Activated gamma-delta T cell treated with Interleukin-2 at 50 U/mL for 16 hours (primary cell): ENCODE measurements at regions not wholly inside any gene's neighbourhood (a gene's known extent, or its start where the extent isn't known, plus 50 kb on each side); places are given as distances from the start of the nearest gene placed in this dataset.
"Not testable (repeated sequence)": the region's sequence is repeated elsewhere in the genome, so short reads cannot be mapped to it uniquely, and the experiment has no call there.

ENCODE experiments used
- DNase-seq: peaks from one replicate; pipeline ENCODE4 v3.0.0-alpha.2; 2020

GRCh38 chr5:58009754-58010153 lies 450.1 kb downstream of the PLK2 start:
- DNase-seq: no peak

DNA sequence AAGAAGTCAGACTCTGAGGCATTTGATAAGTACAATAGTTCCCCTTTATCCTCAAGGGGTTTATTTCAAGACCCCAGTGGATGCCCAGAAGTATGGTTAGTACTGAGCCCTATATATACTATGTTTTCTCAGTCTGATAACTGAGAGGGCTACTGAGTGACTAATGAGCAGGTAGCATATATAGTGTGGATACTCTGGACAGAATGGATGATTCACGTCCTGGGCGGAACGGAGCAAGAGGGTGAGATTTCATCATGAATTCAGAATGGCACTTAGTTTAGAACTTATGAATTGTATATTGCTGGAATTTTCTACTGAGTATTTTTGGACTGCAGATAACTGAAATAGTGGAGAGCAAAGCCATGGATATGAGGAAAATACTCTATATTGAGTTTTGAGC lies 457.6 kb downstream of the PLK2 start:
- no peak for DNase-seq

GRCh38 chr5:57993866-57994265 lies 466.0 kb downstream of the PLK2 start:
- DNase-seq: no peak

DNA sequence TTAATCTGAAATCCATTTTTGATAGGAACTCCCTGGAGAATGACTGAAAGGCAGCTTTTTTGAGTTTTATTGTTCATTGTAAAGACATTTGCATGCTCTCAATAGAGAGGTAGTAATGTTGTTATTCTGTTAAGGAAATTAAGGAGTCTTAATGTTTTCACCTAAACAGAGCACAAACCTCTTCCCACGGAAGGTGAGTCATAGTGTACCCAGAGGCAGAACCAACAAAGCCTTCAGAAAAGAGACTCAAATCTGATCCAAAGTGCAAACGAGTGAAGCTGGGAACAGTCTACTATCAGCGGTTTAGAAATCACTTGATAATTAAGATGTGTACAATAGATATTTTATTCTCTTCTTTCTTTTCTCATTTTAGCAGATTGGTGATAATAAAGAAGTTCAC lies 470.5 kb downstream of the PLK2 start:
- DNase-seq: no peak

DNA sequence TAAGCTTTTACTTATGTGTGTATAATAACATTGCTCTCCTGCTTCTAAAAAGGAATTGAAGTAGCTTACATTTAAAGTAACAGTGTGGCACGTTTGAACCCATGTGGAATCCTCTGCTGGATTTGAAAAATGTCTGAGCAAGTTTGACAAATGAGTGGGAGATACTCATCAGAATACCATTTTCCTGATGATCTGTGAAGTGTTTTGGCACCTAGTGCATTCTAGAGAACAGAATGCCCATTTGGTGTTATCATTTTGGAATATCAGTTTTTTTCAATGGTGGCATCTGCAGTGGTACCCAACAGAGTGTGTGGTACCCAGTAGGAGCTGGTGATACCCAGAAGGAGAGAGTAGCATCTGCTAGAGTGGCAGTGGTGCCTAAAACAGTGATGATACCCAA lies 471.1 kb downstream of the PLK2 start:
- no peak for DNase-seq

GRCh38 chr5:57987552-57987951 lies 472.3 kb downstream of the PLK2 start:
- no peak for DNase-seq

DNA sequence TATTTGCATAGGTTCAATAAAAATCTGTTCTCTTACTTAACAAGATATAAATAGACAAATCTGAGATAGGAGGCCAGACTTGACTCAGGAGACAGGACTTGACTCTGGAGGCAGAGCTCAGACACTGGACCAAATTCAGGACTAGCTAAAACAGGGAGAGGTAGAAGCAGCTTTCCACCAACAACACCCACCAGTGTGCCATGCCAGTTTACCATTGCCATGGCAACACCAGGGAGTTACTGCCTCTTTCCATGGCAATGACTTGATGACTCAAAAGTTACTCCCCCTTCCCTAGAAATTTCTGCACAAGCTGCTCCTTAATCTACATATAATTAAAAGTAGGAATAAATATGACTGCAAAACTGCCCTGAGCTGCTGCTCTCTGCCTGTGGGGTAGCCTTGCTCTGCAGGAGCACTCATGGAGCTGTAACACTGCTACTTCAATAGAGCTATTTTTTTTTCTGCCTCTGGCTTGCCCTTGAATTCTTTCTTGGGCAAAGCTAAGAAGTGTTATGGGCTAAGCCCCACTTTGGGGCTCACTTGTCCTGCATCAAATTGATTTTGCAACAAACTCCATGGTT lies 473.0 kb downstream of the PLK2 start:
- no peak for DNase-seq

DNA sequence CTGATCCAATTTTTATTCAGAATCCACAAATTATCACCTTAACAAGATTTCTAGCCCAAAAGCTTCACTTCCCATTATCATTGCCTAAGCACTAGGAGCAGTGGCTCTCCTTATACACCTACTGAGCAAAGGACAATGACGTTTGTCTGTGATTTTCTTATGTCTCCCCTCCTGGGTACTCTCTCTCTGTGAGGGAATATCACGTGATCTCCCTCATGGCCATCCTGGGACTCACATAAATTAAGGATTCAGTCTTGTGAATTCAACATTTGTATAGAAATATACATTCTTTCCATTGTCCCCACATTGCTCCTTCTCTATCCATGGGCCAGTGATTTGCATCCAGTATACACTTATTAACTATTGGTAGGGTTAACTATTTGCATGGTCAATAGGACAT lies 476.5 kb downstream of the PLK2 start:
- no peak for DNase-seq

- no peak for DNase-seq
Measured at GRCh38 chr5:57979671-57980070, 480.2 kb downstream of the PLK2 start.

- no peak for DNase-seq
Measured at GRCh38 chr5:57976506-57976905, 483.4 kb downstream of the PLK2 start.

- DNase-seq: not testable (repeated sequence)
Measured at GRCh38 chr5:57972099-57972498, 487.8 kb downstream of the PLK2 start.

DNA sequence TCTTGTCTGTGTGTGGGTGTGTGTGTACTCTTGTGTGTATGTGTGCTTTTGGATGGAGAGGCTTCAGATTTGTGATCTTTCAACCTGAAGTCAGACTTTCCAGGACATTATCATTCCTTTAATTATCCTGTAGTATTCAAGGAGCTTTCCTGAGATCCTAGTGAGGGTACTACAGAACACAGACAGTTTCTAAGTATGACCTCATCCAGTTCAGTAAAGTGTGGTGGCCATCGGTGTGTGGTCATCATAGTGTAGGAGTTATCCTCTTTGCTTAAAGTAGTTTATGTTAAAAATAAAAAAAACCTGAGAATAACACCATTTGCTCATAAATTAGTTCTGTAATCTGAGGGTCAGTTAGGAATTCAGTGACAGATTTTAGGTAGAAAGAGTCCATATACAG lies 478.0 kb upstream of the ACTBL2 start:
- no peak for DNase-seq

DNA sequence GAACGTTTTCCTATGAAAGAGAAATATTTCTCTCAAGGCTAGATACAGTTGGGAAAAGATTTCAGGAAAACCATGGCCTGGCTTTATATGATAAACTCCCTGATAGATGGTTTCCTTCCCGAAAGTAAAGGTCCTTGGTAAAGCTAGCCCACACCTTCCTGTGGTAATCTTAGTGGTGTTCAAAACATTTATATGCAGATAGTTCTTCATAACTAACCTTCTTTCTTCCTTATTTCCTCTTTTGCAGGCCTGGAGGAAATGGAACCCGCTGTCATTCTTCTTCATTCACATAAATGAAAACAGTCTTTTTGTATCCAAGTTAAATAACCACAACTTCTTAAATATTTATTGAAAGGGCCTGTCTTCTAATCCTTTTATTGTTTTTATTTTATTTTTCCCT lies 474.0 kb upstream of the ACTBL2 start:
- DNase-seq: no peak

DNA sequence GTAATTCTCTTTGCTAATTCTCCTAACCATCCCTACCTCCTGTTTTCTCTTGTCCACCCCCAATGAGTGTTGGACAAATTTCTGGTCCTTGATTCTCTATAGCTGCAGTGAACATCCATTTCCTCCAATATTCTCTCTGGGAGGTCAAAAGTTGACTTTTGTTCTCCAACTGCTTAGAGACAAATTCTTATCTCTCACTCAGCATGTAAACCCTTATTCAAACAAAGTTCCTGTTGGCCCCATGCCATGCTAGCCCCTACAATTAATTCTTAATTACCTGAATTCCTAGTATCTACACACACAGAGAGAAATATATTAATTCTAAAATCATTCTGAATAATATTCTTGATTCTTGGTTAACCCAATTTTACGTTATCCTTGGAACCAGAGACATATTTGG lies 472.9 kb upstream of the ACTBL2 start:
- DNase-seq: no peak

- no peak for DNase-seq
Measured at GRCh38 chr5:57953792-57954191, 471.2 kb upstream of the ACTBL2 start.

DNA sequence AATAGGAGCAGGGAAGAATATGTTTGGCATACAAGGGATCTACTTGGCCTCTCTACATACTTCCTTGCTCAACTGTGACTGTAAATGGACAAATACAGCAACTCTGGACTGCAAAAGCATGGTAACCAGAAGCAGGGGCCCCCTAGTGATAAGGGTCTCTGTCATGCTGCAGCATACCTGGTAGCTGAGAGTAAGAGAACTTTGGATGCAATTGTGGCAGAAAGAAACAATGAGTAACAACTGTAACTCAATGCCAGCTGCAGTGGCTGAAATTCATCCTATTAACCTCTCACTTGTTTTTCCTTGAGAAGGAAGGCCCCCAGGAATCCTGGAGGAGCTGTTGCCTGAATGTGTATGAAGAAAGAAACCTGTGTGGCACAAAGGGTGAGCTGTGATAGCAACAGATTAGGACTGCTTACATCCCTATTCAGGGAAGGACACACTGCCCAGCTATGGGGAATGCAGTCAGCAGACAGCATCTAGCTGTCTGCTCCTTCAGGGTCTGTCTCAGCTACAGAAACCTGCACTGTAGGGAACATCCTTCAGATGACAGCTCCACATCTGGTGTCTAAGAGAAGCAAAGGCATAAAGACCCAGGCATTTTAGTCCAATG lies 468.1 kb upstream of the ACTBL2 start:
- no peak for DNase-seq

- DNase-seq: no peak
Measured at GRCh38 chr5:57948091-57948490, 465.5 kb upstream of the ACTBL2 start.

GRCh38 chr5:57947181-57947580 lies 464.6 kb upstream of the ACTBL2 start:
- no peak for DNase-seq

GRCh38 chr5:57940879-57941278 lies 458.3 kb upstream of the ACTBL2 start:
- DNase-seq: no peak

GRCh38 chr5:57940236-57940635 lies 457.6 kb upstream of the ACTBL2 start:
- DNase-seq: no peak

DNA sequence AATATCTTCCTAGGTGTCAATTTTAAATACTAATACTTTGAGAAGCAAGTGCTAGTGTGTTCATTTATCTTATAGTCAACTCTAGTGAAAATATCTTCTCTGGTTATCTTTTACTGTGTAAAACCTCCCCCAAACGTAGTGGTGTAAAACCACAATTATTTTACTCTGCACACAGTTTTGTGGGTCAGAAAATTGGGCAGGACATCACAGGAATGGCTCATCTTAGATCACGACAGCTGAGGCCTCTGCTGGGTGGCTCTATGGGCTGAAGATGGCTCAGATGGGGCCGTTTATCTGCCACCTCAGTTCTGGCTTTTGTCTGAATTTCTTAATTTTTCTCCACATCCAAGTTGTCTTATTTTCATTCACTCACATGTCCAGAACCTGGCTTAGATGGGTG lies 457.2 kb upstream of the ACTBL2 start:
- DNase-seq: no peak

GRCh38 chr5:57939335-57939734 lies 456.7 kb upstream of the ACTBL2 start:
- no peak for DNase-seq

GRCh38 chr5:57938174-57938557 lies 455.6 kb upstream of the ACTBL2 start:
- DNase-seq: no peak

GRCh38 chr5:57937501-57938173 lies 455.0 kb upstream of the ACTBL2 start:
- no peak for DNase-seq

DNA sequence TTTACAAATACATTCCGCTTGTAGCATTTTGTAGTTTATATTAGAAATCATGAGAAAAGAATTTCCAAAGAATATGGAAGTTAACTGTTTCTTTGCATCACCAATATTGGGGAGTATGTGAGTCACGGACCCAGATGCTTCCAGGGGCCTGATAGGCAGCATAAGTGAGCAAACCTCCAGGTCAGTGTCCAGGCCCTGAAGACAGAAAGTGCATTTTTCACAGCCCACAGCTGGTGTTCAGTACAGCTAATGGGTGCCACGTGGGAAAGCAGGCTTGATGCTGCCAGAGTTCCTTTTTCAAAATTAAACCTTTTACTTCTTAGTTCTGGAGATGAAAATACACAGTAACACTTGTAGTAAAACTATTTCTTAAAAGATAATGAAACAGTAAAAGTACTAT lies 454.4 kb upstream of the ACTBL2 start:
- DNase-seq: no peak
